ENCODE measurements at regions not wholly inside any gene's neighbourhood (a gene's known extent, or its start where the extent isn't known, plus 50 kb on each side); places are given as distances from the start of the nearest gene placed in this dataset.

GRCh38 chr9:117535973-117536372 lies 121.1 kb upstream of the ASTN2 start:
- Histone ChIP-seq H3K27ac (ENCODE audit: low read depth, low read length) (no peak overlapping the region), H3K9ac (ENCODE audit: low read depth in 1 of 3, low read length in 3 of 3) (no peak overlapping the region), H3K27me3 (ENCODE audit: control insufficient read depth in 3 of 3, insufficient read depth in 3 of 3, low read length in 3 of 3) (no peaks in the 10 kb centered on the region), H3K4me3 (ENCODE audit: low read length in 3 of 3) (no peak overlapping the region), H3K4me1 (ENCODE audit: control insufficient read depth in 3 of 3, insufficient read depth in 3 of 3, low read length in 3 of 3) (no peaks in the 10 kb centered on the region), H3K9me3 (ENCODE audit: control insufficient read depth in 3 of 3, low read length in 3 of 3) (no peaks in the 10 kb centered on the region), H3K36me3 (ENCODE audit: control insufficient read depth in 3 of 3, insufficient read depth in 3 of 3, low read length in 3 of 3) (no peaks in the 10 kb centered on the region)

GRCh38 chr9:117535434-117535833 lies 120.6 kb upstream of the ASTN2 start:
- Histone ChIP-seq H3K9me3 (ENCODE audit: control insufficient read depth in 3 of 3, low read length in 3 of 3) (no peaks in the 10 kb centered on the region), H3K9ac (ENCODE audit: low read depth in 1 of 3, low read length in 3 of 3) (no peak overlapping the region)

GRCh38 chr9:117528225-117528624 lies 113.4 kb upstream of the ASTN2 start:
- H3K27ac ChIP-seq (ENCODE audit: low read depth, low read length): no peak overlapping the region
- no peak overlapping the region for H3K4me3 ChIP-seq (ENCODE audit: low read length in 3 of 3)
- no peak overlapping the region for H3K9ac ChIP-seq (ENCODE audit: low read depth in 1 of 3, low read length in 3 of 3)
- H3K27me3 ChIP-seq (ENCODE audit: control insufficient read depth in 3 of 3, insufficient read depth in 3 of 3, low read length in 3 of 3): no peaks in the 10 kb centered on the region
- H3K4me1 ChIP-seq (ENCODE audit: control insufficient read depth in 3 of 3, insufficient read depth in 3 of 3, low read length in 3 of 3): no peaks in the 10 kb centered on the region
- no peaks in the 10 kb centered on the region for H3K9me3 ChIP-seq (ENCODE audit: control insufficient read depth in 3 of 3, low read length in 3 of 3)
- no peaks in the 10 kb centered on the region for H3K36me3 ChIP-seq (ENCODE audit: control insufficient read depth in 3 of 3, insufficient read depth in 3 of 3, low read length in 3 of 3)

More at GRCh38 chr9:117535434-117535833, 120.6 kb upstream of the ASTN2 start:
- H3K4me1 ChIP-seq (ENCODE audit: control insufficient read depth in 3 of 3, insufficient read depth in 3 of 3, low read length in 3 of 3): no peaks in the 10 kb centered on the region
- no peak overlapping the region for H3K4me3 ChIP-seq (ENCODE audit: low read length in 3 of 3)
- H3K27ac ChIP-seq (ENCODE audit: low read depth, low read length): no peak overlapping the region
- H3K36me3 ChIP-seq (ENCODE audit: control insufficient read depth in 3 of 3, insufficient read depth in 3 of 3, low read length in 3 of 3): no peaks in the 10 kb centered on the region
- H3K27me3 ChIP-seq (ENCODE audit: control insufficient read depth in 3 of 3, insufficient read depth in 3 of 3, low read length in 3 of 3): no peaks in the 10 kb centered on the region

GRCh38 chr9:117526674-117527073 lies 111.8 kb upstream of the ASTN2 start:
- Histone ChIP-seq H3K9me3 (ENCODE audit: control insufficient read depth in 3 of 3, low read length in 3 of 3) (no peaks in the 10 kb centered on the region), H3K36me3 (ENCODE audit: control insufficient read depth in 3 of 3, insufficient read depth in 3 of 3, low read length in 3 of 3) (no peaks in the 10 kb centered on the region), H3K4me1 (ENCODE audit: control insufficient read depth in 3 of 3, insufficient read depth in 3 of 3, low read length in 3 of 3) (no peaks in the 10 kb centered on the region), H3K27ac (ENCODE audit: low read depth, low read length) (no peak overlapping the region), H3K9ac (ENCODE audit: low read depth in 1 of 3, low read length in 3 of 3) (no peak overlapping the region), H3K27me3 (ENCODE audit: control insufficient read depth in 3 of 3, insufficient read depth in 3 of 3, low read length in 3 of 3) (no peaks in the 10 kb centered on the region), H3K4me3 (ENCODE audit: low read length in 3 of 3) (no peak overlapping the region)

GRCh38 chr9:117523531-117524153 lies 108.8 kb upstream of the ASTN2 start:
- Histone ChIP-seq H3K27me3 (ENCODE audit: control insufficient read depth in 3 of 3, insufficient read depth in 3 of 3, low read length in 3 of 3) (no peaks in the 10 kb centered on the region), H3K27ac (ENCODE audit: low read depth, low read length) (no peak overlapping the region), H3K9ac (ENCODE audit: low read depth in 1 of 3, low read length in 3 of 3) (no peak overlapping the region), H3K4me1 (ENCODE audit: control insufficient read depth in 3 of 3, insufficient read depth in 3 of 3, low read length in 3 of 3) (no peaks in the 10 kb centered on the region), H3K36me3 (ENCODE audit: control insufficient read depth in 3 of 3, insufficient read depth in 3 of 3, low read length in 3 of 3) (no peaks in the 10 kb centered on the region), H3K9me3 (ENCODE audit: control insufficient read depth in 3 of 3, low read length in 3 of 3) (no peaks in the 10 kb centered on the region), H3K4me3 (ENCODE audit: low read length in 3 of 3) (no peak overlapping the region)

GRCh38 chr9:117521293-117521692 lies 106.4 kb upstream of the ASTN2 start:
- Histone ChIP-seq H3K27me3 (ENCODE audit: control insufficient read depth in 3 of 3, insufficient read depth in 3 of 3, low read length in 3 of 3) (no peaks in the 10 kb centered on the region), H3K9ac (ENCODE audit: low read depth in 1 of 3, low read length in 3 of 3) (no peak overlapping the region), H3K9me3 (ENCODE audit: control insufficient read depth in 3 of 3, low read length in 3 of 3) (no peaks in the 10 kb centered on the region), H3K4me3 (ENCODE audit: low read length in 3 of 3) (no peak overlapping the region), H3K4me1 (ENCODE audit: control insufficient read depth in 3 of 3, insufficient read depth in 3 of 3, low read length in 3 of 3) (no peaks in the 10 kb centered on the region), H3K27ac (ENCODE audit: low read depth, low read length) (no peak overlapping the region), H3K36me3 (ENCODE audit: control insufficient read depth in 3 of 3, insufficient read depth in 3 of 3, low read length in 3 of 3) (no peaks in the 10 kb centered on the region)

- Histone ChIP-seq H3K9me3 (ENCODE audit: control insufficient read depth in 3 of 3, low read length in 3 of 3) (no peaks in the 10 kb centered on the region), H3K4me1 (ENCODE audit: control insufficient read depth in 3 of 3, insufficient read depth in 3 of 3, low read length in 3 of 3) (no peaks in the 10 kb centered on the region)
These were observed 102.1 kb upstream of the ASTN2 start for GRCh38 chr9:117516676-117517632.

GRCh38 chr9:117511852-117512481 lies 97.1 kb upstream of the ASTN2 start:
- Histone ChIP-seq H3K9ac (ENCODE audit: low read depth in 1 of 3, low read length in 3 of 3) (no peak overlapping the region), H3K27me3 (ENCODE audit: control insufficient read depth in 3 of 3, insufficient read depth in 3 of 3, low read length in 3 of 3) (peaks cover 0 to 4% (median 0%) of the 10 kb centered on the region in 3 donors), H3K4me3 (ENCODE audit: low read length in 3 of 3) (no peak overlapping the region), H3K4me1 (ENCODE audit: control insufficient read depth in 3 of 3, insufficient read depth in 3 of 3, low read length in 3 of 3) (no peaks in the 10 kb centered on the region), H3K9me3 (ENCODE audit: control insufficient read depth in 3 of 3, low read length in 3 of 3) (no peaks in the 10 kb centered on the region), H3K27ac (ENCODE audit: low read depth, low read length) (no peak overlapping the region), H3K36me3 (ENCODE audit: control insufficient read depth in 3 of 3, insufficient read depth in 3 of 3, low read length in 3 of 3) (no peaks in the 10 kb centered on the region)

More at GRCh38 chr9:117516676-117517632, 102.1 kb upstream of the ASTN2 start:
- H3K36me3 ChIP-seq (ENCODE audit: control insufficient read depth in 3 of 3, insufficient read depth in 3 of 3, low read length in 3 of 3): no peaks in the 10 kb centered on the region
- no peaks in the 10 kb centered on the region for H3K27me3 ChIP-seq (ENCODE audit: control insufficient read depth in 3 of 3, insufficient read depth in 3 of 3, low read length in 3 of 3)
- no peak overlapping the region for H3K9ac ChIP-seq (ENCODE audit: low read depth in 1 of 3, low read length in 3 of 3)
- H3K4me3 ChIP-seq (ENCODE audit: low read length in 3 of 3): no peak overlapping the region
- no peak overlapping the region for H3K27ac ChIP-seq (ENCODE audit: low read depth, low read length)

- H3K9ac ChIP-seq (ENCODE audit: low read depth in 1 of 3, low read length in 3 of 3): no peak overlapping the region
- no peaks in the 10 kb centered on the region for H3K36me3 ChIP-seq (ENCODE audit: control insufficient read depth in 3 of 3, insufficient read depth in 3 of 3, low read length in 3 of 3)
- no peaks in the 10 kb centered on the region for H3K27me3 ChIP-seq (ENCODE audit: control insufficient read depth in 3 of 3, insufficient read depth in 3 of 3, low read length in 3 of 3)
These were observed 81.5 kb upstream of the ASTN2 start for GRCh38 chr9:117496307-117496706.

More at GRCh38 chr9:117496307-117496706, 81.5 kb upstream of the ASTN2 start:
- Histone ChIP-seq H3K4me3 (ENCODE audit: low read length in 3 of 3) (no peak overlapping the region), H3K4me1 (ENCODE audit: control insufficient read depth in 3 of 3, insufficient read depth in 3 of 3, low read length in 3 of 3) (no peaks in the 10 kb centered on the region), H3K27ac (ENCODE audit: low read depth, low read length) (no peak overlapping the region), H3K9me3 (ENCODE audit: control insufficient read depth in 3 of 3, low read length in 3 of 3) (no peaks in the 10 kb centered on the region)

All from skeletal muscle tissue (tissue), 3 donors.